CD14-positive monocyte (primary cell): ENCODE measurements at regions not wholly inside any gene's neighbourhood (a gene's known extent, or its start where the extent isn't known, plus 50 kb on each side); places are given as distances from the start of the nearest gene placed in this dataset.

Source experiments
- DNase-seq, 3 donors: peaks; one replicate each; pipeline ENCODE4 v3.0.0-alpha.2; 2011 to 2022
- H2AFZ ChIP-seq: 2 replicates; pipeline ENCODE4 v1.6.0; 2012; ENCODE audit warnings: mild to moderate bottlenecking, low read depth, low read length, inconsistent platforms; ENCODE audit not compliant: insufficient read depth, poor library complexity, severe bottlenecking
- H3K27ac ChIP-seq, 2 donors: 1 replicate in 1 of 2; 2 replicates in 1 of 2; pipeline ENCODE4 v1.5.1; 2012 to 2013; ENCODE audit warnings: low read length in 2 of 2, control low read depth in 1 of 2, inconsistent platforms in 1 of 2, low read depth in 1 of 2, mild to moderate bottlenecking in 1 of 2
- H3K27me3 ChIP-seq, 2 donors: one replicate each; pipeline versions ENCODE4 v1.6.0 to v1.6.1; 2011 to 2013; ENCODE audit warnings: low read length in 2 of 2; ENCODE audit not compliant: control insufficient read depth in 2 of 2, insufficient read depth in 2 of 2
- H3K36me3 ChIP-seq, 2 donors: replicated peaks in 1 of 2; 1 replicate in 1 of 2; 2 replicates in 1 of 2; pipeline versions ENCODE4 v1.5.1 to v1.6.1; 2012 to 2013; ENCODE audit warnings: low read length in 2 of 2, control low read depth in 1 of 2, inconsistent platforms in 1 of 2, mild to moderate bottlenecking in 1 of 2; ENCODE audit not compliant: insufficient read depth in 2 of 2, control insufficient read depth in 1 of 2
- H3K4me1 ChIP-seq, 2 donors: 1 replicate in 1 of 2; 2 replicates in 1 of 2; pipeline versions ENCODE4 v1.5.1 to v1.6.1; 2012 to 2013; ENCODE audit warnings: low read length in 2 of 2, control low read depth in 1 of 2, inconsistent platforms in 1 of 2, mild to moderate bottlenecking in 1 of 2, moderate library complexity in 1 of 2; ENCODE audit not compliant: insufficient read depth in 2 of 2, control insufficient read depth in 1 of 2
- H3K4me2 ChIP-seq: replicated peaks from 2 replicates; pipeline ENCODE3; 2012; ENCODE audit warnings: low read length, moderate library complexity, mild to moderate bottlenecking; ENCODE audit not compliant: poor library complexity, severe bottlenecking; ENCODE audit errors: extremely low read depth
- H3K4me3 ChIP-seq, 3 experiments: fragments of 200-600 bp in 1 of 3; sonication (generic) in 1 of 3; replicated peaks in 1 of 3; 1 replicate in 2 of 3; 2 replicates in 1 of 3; pipeline ENCODE4 v1.5.1; 2011 to 2013; ENCODE audit warnings: low read length in 3 of 3, mild to moderate bottlenecking in 3 of 3, control low read depth in 2 of 3, low read depth in 2 of 3, inconsistent platforms in 1 of 3, moderate library complexity in 1 of 3
- H3K79me2 ChIP-seq: 2 replicates; pipeline ENCODE4 v1.6.0; 2012; ENCODE audit warnings: mild to moderate bottlenecking, control low read depth, inconsistent platforms, low read length, moderate library complexity; ENCODE audit not compliant: insufficient read depth
- H3K9ac ChIP-seq: 2 replicates; pipeline ENCODE4 v1.6.0; 2017; ENCODE audit warnings: low read length, mild to moderate bottlenecking; ENCODE audit not compliant: insufficient read depth, poor library complexity, severe bottlenecking
- H3K9me3 ChIP-seq, 2 donors: replicated peaks in 1 of 2; 1 replicate in 1 of 2; 2 replicates in 1 of 2; pipeline versions ENCODE4 v1.5.1 to v1.6.1; 2012 to 2013; ENCODE audit warnings: low read length in 2 of 2, control low read depth in 1 of 2; ENCODE audit not compliant: control insufficient read depth in 1 of 2, insufficient read depth in 1 of 2
- H4K20me1 ChIP-seq: 2 replicates; pipeline ENCODE4 v1.6.0; 2012; ENCODE audit warnings: mild to moderate bottlenecking, low read length, control low read depth, moderate library complexity; ENCODE audit not compliant: insufficient read depth
- H3K27ac Mint-ChIP-seq, 7 donors: one replicate each; pipeline ENCODE4 v1.8.0; 2020; ENCODE audit warnings: mild to moderate bottlenecking in 7 of 7, mixed read lengths in 7 of 7, moderate library complexity in 6 of 7, inconsistent platforms in 2 of 7
- H3K27me3 Mint-ChIP-seq, 3 donors: one replicate each; pipeline ENCODE4 v1.8.0; 2021 to 2022; ENCODE audit warnings: low read depth in 3 of 3, mild to moderate bottlenecking in 3 of 3, mixed read lengths in 3 of 3, moderate library complexity in 3 of 3, inconsistent platforms in 1 of 3
- H3K36me3 Mint-ChIP-seq, 2 donors: one replicate each; pipeline ENCODE4 v1.8.0; 2020; ENCODE audit warnings: mixed read lengths in 2 of 2, inconsistent platforms in 1 of 2, mild to moderate bottlenecking in 1 of 2
- H3K4me1 Mint-ChIP-seq: one replicate; pipeline ENCODE4 v1.8.0; 2020; ENCODE audit warnings: mild to moderate bottlenecking, mixed read lengths
- H3K4me3 Mint-ChIP-seq, 2 donors: one replicate each; pipeline ENCODE4 v1.8.0; 2020; ENCODE audit warnings: mild to moderate bottlenecking in 2 of 2, mixed read lengths in 2 of 2, moderate library complexity in 1 of 2
- H3K9me3 Mint-ChIP-seq, 7 donors: one replicate each; pipeline ENCODE4 v1.8.0; 2020 to 2022; ENCODE audit warnings: mixed read lengths in 7 of 7, mild to moderate bottlenecking in 6 of 7, moderate library complexity in 6 of 7, inconsistent platforms in 2 of 7
- WGBS: methylation state at CpG from one replicate; pipeline ENCODE4 v1.1.5; 2013; ENCODE audit warnings: missing lambda C conversion rate; ENCODE audit not compliant: insufficient coverage; 5-methylcytosine and 5-hydroxymethylcytosine counted together
- intact Hi-C, 2 donors: fragments of 100-400 bp; cut with micrococcal nuclease; formaldehyde crosslinking; loops; one replicate each; pipeline versions ENCODE4 v1.15.0 to v1.15.1; 2023
- TF ChIP-seq, protein P1 (sequence below): fragments of 200-600 bp; IDR thresholded peaks from one replicate; pipeline ENCODE4 v1.8.0; 2022; ENCODE audit warnings: antibody characterized with exemption, mild to moderate bottlenecking

GRCh38 chr2:22196806-22197205, 1073.0 kb downstream of the TDRD15 start:
- Histone ChIP-seq H3K36me3 (no peaks in the 10 kb centered on the region), H3K9me3 (no peaks in the 10 kb centered on the region), H3K79me2 (no peaks in the 10 kb centered on the region), H3K4me3 (no peak overlapping the region), H4K20me1 (no peaks in the 10 kb centered on the region), H3K4me1 (no peaks in the 10 kb centered on the region), H3K9ac (no peak overlapping the region), H3K4me2 (no peak overlapping the region), H3K27ac (no peak overlapping the region), H3K27me3 (no peaks in the 10 kb centered on the region), H2AFZ (no peak overlapping the region)
- H3K36me3 Mint-ChIP-seq, result no peaks in the 10 kb centered on the region
- H3K4me1 Mint-ChIP-seq, result no peaks in the 10 kb centered on the region
- TF ChIP-seq, protein P1, sequence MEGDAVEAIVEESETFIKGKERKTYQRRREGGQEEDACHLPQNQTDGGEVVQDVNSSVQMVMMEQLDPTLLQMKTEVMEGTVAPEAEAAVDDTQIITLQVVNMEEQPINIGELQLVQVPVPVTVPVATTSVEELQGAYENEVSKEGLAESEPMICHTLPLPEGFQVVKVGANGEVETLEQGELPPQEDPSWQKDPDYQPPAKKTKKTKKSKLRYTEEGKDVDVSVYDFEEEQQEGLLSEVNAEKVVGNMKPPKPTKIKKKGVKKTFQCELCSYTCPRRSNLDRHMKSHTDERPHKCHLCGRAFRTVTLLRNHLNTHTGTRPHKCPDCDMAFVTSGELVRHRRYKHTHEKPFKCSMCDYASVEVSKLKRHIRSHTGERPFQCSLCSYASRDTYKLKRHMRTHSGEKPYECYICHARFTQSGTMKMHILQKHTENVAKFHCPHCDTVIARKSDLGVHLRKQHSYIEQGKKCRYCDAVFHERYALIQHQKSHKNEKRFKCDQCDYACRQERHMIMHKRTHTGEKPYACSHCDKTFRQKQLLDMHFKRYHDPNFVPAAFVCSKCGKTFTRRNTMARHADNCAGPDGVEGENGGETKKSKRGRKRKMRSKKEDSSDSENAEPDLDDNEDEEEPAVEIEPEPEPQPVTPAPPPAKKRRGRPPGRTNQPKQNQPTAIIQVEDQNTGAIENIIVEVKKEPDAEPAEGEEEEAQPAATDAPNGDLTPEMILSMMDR, result no peak
- H3K9me3 Mint-ChIP-seq, result peaks cover 0 to 4% (median 0%) of the 10 kb centered on the region in 7 donors
- no CpG with 5 or more reads among the region's 2 CpGs for WGBS
- H3K27ac Mint-ChIP-seq, result no peak overlapping the region
- peaks cover 0 to 2% (median 0%) of the 10 kb centered on the region in 3 donors for H3K27me3 Mint-ChIP-seq
- intact Hi-C loops, result no loop called here
- no peak for DNase-seq
- H3K4me3 Mint-ChIP-seq, result no peak overlapping the region

DNA sequence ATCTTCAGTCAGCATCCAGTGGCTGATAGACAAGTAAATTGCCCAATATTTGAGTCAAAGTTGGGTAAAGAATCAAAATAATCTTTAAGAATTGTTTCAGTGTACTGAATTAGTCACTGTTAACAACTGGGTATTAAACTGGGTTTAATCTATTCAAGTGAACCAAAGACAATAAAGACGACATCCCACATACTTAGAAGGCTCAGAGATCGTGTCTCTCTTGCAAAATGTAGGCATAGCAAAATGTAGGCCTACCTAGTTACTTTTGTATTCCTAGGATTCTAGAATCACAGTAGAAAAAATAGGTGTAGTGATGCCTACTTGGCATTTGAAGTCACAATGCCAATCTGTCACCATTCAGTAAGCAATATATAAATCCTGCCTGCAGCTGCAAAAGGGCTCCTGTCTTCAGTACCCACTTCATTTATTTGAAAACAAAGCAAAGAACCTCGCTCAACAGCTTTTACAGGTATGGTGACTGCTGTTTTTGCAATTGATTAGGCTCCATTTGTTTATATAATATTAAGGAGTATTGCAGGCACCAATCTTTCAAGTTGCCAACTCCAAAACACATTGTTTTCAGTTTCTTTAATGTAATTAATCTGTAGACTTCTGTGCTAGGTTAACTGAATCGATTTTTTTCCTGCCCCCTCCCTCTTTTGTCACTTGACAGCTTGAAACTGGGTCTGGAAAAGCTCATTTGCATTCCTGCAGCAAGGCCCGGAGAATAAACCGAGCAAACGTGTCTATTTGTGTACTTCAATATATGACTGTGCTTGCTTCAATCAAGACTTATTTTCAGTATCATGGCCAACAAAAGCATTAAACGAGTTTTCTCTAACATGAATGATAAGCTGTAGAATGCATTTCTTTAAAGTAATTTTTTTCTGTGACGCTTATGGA, 1074.9 kb downstream of the TDRD15 start:
- no peak overlapping the region for H3K27ac ChIP-seq
- H3K9me3 ChIP-seq, result no peaks in the 10 kb centered on the region
- no CpG with 5 or more reads among the region's 9 CpGs for WGBS
- DNase-seq, result no peak
- intact Hi-C loops, result no loop called here
- no peaks in the 10 kb centered on the region for H3K36me3 Mint-ChIP-seq
- H3K4me1 ChIP-seq, result no peaks in the 10 kb centered on the region
- no peaks in the 10 kb centered on the region for H3K36me3 ChIP-seq
- H3K4me1 Mint-ChIP-seq, result no peaks in the 10 kb centered on the region
- H3K79me2 ChIP-seq, result no peaks in the 10 kb centered on the region
- no peaks in the 10 kb centered on the region for H4K20me1 ChIP-seq
- no peak overlapping the region for H3K4me2 ChIP-seq
- H3K27me3 Mint-ChIP-seq, result no peaks in the 10 kb centered on the region
- H3K4me3 ChIP-seq, result no peak overlapping the region
- H3K27me3 ChIP-seq, result no peaks in the 10 kb centered on the region
- no peak overlapping the region for H2AFZ ChIP-seq
- no peak overlapping the region for H3K4me3 Mint-ChIP-seq
- H3K27ac Mint-ChIP-seq, result no peak overlapping the region
- no peak overlapping the region for H3K9ac ChIP-seq
- H3K9me3 Mint-ChIP-seq, result peaks cover 0 to 4% (median 1%) of the 10 kb centered on the region in 7 donors
- TF ChIP-seq, protein P1, result no peak
